HEK293 (cell line): ENCODE measurements at regions not wholly inside any gene's neighbourhood (a gene's known extent, or its start where the extent isn't known, plus 50 kb on each side); places are given as distances from the start of the nearest gene placed in this dataset.

Source experiments
- CTCF ChIA-PET: fragments of 350-600 bp; formaldehyde crosslinking; extraction: SDS; loops from one replicate; lab custom pipeline; 2021; ENCODE audit warnings: antibody characterized with exemption; lab: Yijun Ruan, JAX
- POLR2A ChIA-PET: fragments of 300-600 bp; formaldehyde crosslinking; extraction: SDS; loops from one replicate; lab custom pipeline; 2020; ENCODE audit warnings: antibody characterized with exemption, inconsistent platforms; lab: Yijun Ruan, JAX
- H3K27ac ChIP-seq: fragments of 200-500 bp; sonication (Bioruptor generic); 2 replicates; pipeline ENCODE4 v1.5.1; 2014; ENCODE audit warnings: low read depth, low read length, control low read depth, inconsistent platforms; ENCODE audit errors: extremely low read depth
- H3K36me3 ChIP-seq, 2 experiments: fragments of 200-500 bp in 1 of 2; sonication (Bioruptor generic) in 1 of 2; 1 replicate in 1 of 2; 2 replicates in 1 of 2; pipeline ENCODE4 v1.5.1; 2014 to 2017; ENCODE audit warnings: inconsistent platforms in 2 of 2, low read length in 2 of 2; ENCODE audit not compliant: control insufficient read depth in 2 of 2, insufficient read depth in 1 of 2
- H3K4me1 ChIP-seq: fragments of 200-500 bp; sonication (Bioruptor generic); 2 replicates; pipeline ENCODE4 v1.5.1; 2014; ENCODE audit warnings: mild to moderate bottlenecking, low read length, inconsistent platforms; ENCODE audit not compliant: control insufficient read depth, insufficient read depth
- H3K4me3 ChIP-seq: 2 replicates; pipeline ENCODE4 v1.5.1; 2011; ENCODE audit warnings: low read depth, mild to moderate bottlenecking, control low read depth, low read length, moderate library complexity
- H3K9me3 ChIP-seq: fragments of 200-500 bp; sonication (Bioruptor generic); 2 replicates; pipeline ENCODE4 v1.5.1; 2014; ENCODE audit warnings: low read depth, low read length, inconsistent platforms; ENCODE audit not compliant: control insufficient read depth, insufficient read depth
- BCL6B ChIP-seq: fragments of 450-650 bp; formaldehyde crosslinking; IDR thresholded peaks from 2 replicates; pipeline ENCODE4 v1.5.1; 2017; ENCODE audit warnings: missing biosample characterization, missing genetic modification characterization
- KLF9 ChIP-seq: fragments of 450-650 bp; formaldehyde crosslinking; IDR thresholded peaks from 2 replicates; pipeline ENCODE4 v1.5.1; 2016; ENCODE audit warnings: missing biosample characterization, missing genetic modification characterization, low read depth
- PRDM2 ChIP-seq: fragments of 450-650 bp; formaldehyde crosslinking; IDR thresholded peaks from 2 replicates; pipeline ENCODE4 v1.5.1; 2016; ENCODE audit warnings: missing biosample characterization, missing genetic modification characterization, borderline replicate concordance
- ZBTB1 ChIP-seq: fragments of 450-650 bp; formaldehyde crosslinking; IDR thresholded peaks from 2 replicates; pipeline ENCODE4 v1.5.1; 2016; ENCODE audit warnings: missing biosample characterization, missing genetic modification characterization
- ZBTB10 ChIP-seq: fragments of 450-650 bp; formaldehyde crosslinking; IDR thresholded peaks from 2 replicates; pipeline ENCODE4 v1.5.1; 2016; ENCODE audit warnings: missing biosample characterization, missing genetic modification characterization
- ZBTB49 ChIP-seq: fragments of 450-650 bp; formaldehyde crosslinking; IDR thresholded peaks from 2 replicates; pipeline ENCODE4 v1.5.1; 2016; ENCODE audit warnings: missing biosample characterization, missing genetic modification characterization, low read depth
- ZBTB7A ChIP-seq: fragments of 450-650 bp; formaldehyde crosslinking; IDR thresholded peaks from 2 replicates; pipeline ENCODE4 v1.5.1; 2016; ENCODE audit warnings: low read depth, missing biosample characterization, missing genetic modification characterization
- ZFP37 ChIP-seq: fragments of 450-650 bp; formaldehyde crosslinking; IDR thresholded peaks from 2 replicates; pipeline ENCODE4 v1.5.1; 2016; ENCODE audit warnings: missing biosample characterization, missing genetic modification characterization
- ZNF10 ChIP-seq: fragments of 450-650 bp; formaldehyde crosslinking; IDR thresholded peaks from 2 replicates; pipeline ENCODE4 v1.5.1; 2017; ENCODE audit warnings: missing biosample characterization, missing genetic modification characterization
- ZNF121 ChIP-seq: fragments of 450-650 bp; formaldehyde crosslinking; IDR thresholded peaks from 2 replicates; pipeline ENCODE4 v1.5.1; 2016; ENCODE audit warnings: missing biosample characterization, missing genetic modification characterization
- ZNF221 ChIP-seq: fragments of 450-650 bp; formaldehyde crosslinking; IDR thresholded peaks from 2 replicates; pipeline ENCODE4 v1.5.1; 2017; ENCODE audit warnings: missing biosample characterization, missing genetic modification characterization, borderline replicate concordance
- ZNF24 ChIP-seq: fragments of 450-650 bp; formaldehyde crosslinking; IDR thresholded peaks from 2 replicates; pipeline ENCODE4 v1.5.1; 2016; ENCODE audit warnings: missing biosample characterization, missing genetic modification characterization
- ZNF280C ChIP-seq: fragments of 450-650 bp; formaldehyde crosslinking; IDR thresholded peaks from 2 replicates; pipeline ENCODE4 v1.5.1; 2016; ENCODE audit warnings: missing biosample characterization, missing genetic modification characterization
- ZNF513 ChIP-seq: fragments of 450-650 bp; IDR thresholded peaks from 2 replicates; pipeline ENCODE4 v1.5.1; 2018; ENCODE audit warnings: missing biosample characterization, missing genetic modification characterization
- ZNF600 ChIP-seq: fragments of 450-650 bp; formaldehyde crosslinking; IDR thresholded peaks from 2 replicates; pipeline ENCODE4 v1.5.1; 2016; ENCODE audit warnings: missing biosample characterization, missing genetic modification characterization
- ZNF664 ChIP-seq: fragments of 450-650 bp; formaldehyde crosslinking; IDR thresholded peaks from 2 replicates; pipeline ENCODE4 v1.5.1; 2016; ENCODE audit warnings: missing biosample characterization, missing genetic modification characterization

GRCh38 chr3:40924559-40925141, 274.7 kb upstream of the CTNNB1 start (continued):
- no peak for TF ChIP-seq ZBTB10

- CTCF ChIA-PET = interaction anchor here (0.6 kb wide), 2 partner anchors 203 to 277 kb away, joined by 3 read pairs; no protein-coding TSS in a partner anchor
- Histone ChIP-seq H3K9me3 (no peaks in the 10 kb centered on the region), H3K27ac (no peak overlapping the region), H3K4me3 (no peak overlapping the region), H3K4me1 (no peaks in the 10 kb centered on the region; the same call in 1 of the 2 replicates), H3K36me3 (no peaks in the 10 kb centered on the region)
- POLR2A ChIA-PET = no interaction called here
- TF ChIP-seq ZNF221 (tag by site-specific recombination) (no peak), BCL6B (tag by site-specific recombination) (no peak), ZBTB7A (tag by site-specific recombination) (no peak), ZNF600 (tag by site-specific recombination) (no peak), PRDM2 (tag by site-specific recombination) (no peak), ZNF121 (tag by site-specific recombination) (no peak), KLF9 (tag by site-specific recombination) (no peak), ZNF664 (tag by site-specific recombination) (no peak), ZNF280C (tag by site-specific recombination) (no peak), ZNF10 (tag by site-specific recombination) (no peak), ZFP37 (tag by site-specific recombination) (no peak), ZBTB1 (tag by site-specific recombination) (no peak), ZBTB49 (tag by site-specific recombination) (no peak), ZNF24 (tag by site-specific recombination) (no peak), ZNF513 (tag by site-specific recombination) (no peak)
Observed at GRCh38 chr3:40925231-40925630, 274.1 kb upstream of the CTNNB1 start.
